Activated CD4-positive, alpha-beta memory T cell treated with anti-CD3 and anti-CD28 coated beads, Interleukin-2, amount 10 ng/mL, durations not matched to agents 7 days and 5 days (primary cell): ENCODE measurements at regions not wholly inside any gene's neighbourhood (a gene's known extent, or its start where the extent isn't known, plus 50 kb on each side); places are given as distances from the start of the nearest gene placed in this dataset.

Experiments used
- CTCF ChIA-PET: fragments of 350-600 bp; sonication (Branson Sonifier 250); formaldehyde crosslinking; loops from one replicate; lab custom pipeline; 2021; ENCODE audit warnings: antibody characterized with exemption, inconsistent platforms; lab: Charles Lee
- POLR2A ChIA-PET: fragments of 350-600 bp; sonication (Branson Sonifier 250); formaldehyde crosslinking; loops from one replicate; lab custom pipeline; 2021; ENCODE audit warnings: antibody characterized with exemption; lab: Charles Lee
- DNase-seq: peaks from one replicate; pipeline ENCODE4 v3.0.0-alpha.2; 2020
- H3K27ac Mint-ChIP-seq: one replicate; pipeline ENCODE4 v1.8.0; 2021; ENCODE audit warnings: mild to moderate bottlenecking, mixed read lengths
- H3K27me3 Mint-ChIP-seq: one replicate; pipeline ENCODE4 v1.8.0; 2021; ENCODE audit warnings: mixed read lengths
- H3K36me3 Mint-ChIP-seq: one replicate; pipeline ENCODE4 v1.8.0; 2021; ENCODE audit warnings: low read depth, mixed read lengths
- H3K4me1 Mint-ChIP-seq: one replicate; pipeline ENCODE4 v1.8.0; 2021; ENCODE audit warnings: mixed read lengths
- H3K4me3 Mint-ChIP-seq: one replicate; pipeline ENCODE4 v1.8.0; 2021; ENCODE audit warnings: mild to moderate bottlenecking, mixed read lengths
- H3K9me3 Mint-ChIP-seq: one replicate; pipeline ENCODE4 v1.8.0; 2021; ENCODE audit warnings: mixed read lengths

- Mint-ChIP-seq H3K4me1 (no peaks in the 10 kb centered on the region), H3K36me3 (no peaks in the 10 kb centered on the region), H3K27me3 (no peaks in the 10 kb centered on the region), H3K4me3 (no peak overlapping the region), H3K9me3 (no peaks in the 10 kb centered on the region), H3K27ac (no peak overlapping the region)
- DNase-seq, result no peak
- ChIA-PET CTCF (no interaction called here), POLR2A (no interaction called here)
Measured at GRCh38 chr13:33999811-34000605, 182.1 kb downstream of the RFC3 start.

DNA sequence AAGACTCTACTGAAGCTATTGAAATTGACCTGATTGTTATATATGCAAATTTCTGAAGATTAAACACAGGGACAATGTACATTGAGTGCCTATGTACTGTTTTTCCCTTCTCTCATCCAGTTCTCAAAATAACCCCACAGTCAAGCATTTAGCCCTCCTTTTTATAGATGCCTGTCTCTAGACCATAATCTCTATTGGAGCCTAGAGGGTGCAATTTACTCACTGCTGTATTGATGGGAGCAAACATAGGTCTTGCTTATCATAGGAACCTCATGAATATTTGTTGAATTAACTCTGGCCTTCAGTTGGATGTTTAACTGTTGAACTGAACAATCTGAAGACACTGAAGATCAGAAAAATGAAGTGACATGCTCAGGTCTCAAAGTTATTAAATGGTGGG, 183.0 kb downstream of the RFC3 start:
- ChIA-PET POLR2A (no interaction called here), CTCF (no interaction called here)
- no peaks in the 10 kb centered on the region for H3K36me3 Mint-ChIP-seq
- no peaks in the 10 kb centered on the region for H3K27me3 Mint-ChIP-seq
- H3K4me1 Mint-ChIP-seq, result no peaks in the 10 kb centered on the region
- no peak for DNase-seq
- H3K9me3 Mint-ChIP-seq, result no peaks in the 10 kb centered on the region
- H3K27ac Mint-ChIP-seq, result no peak overlapping the region
- H3K4me3 Mint-ChIP-seq, result no peak overlapping the region

- ChIA-PET CTCF (no interaction called here), POLR2A (no interaction called here)
- H3K4me3 Mint-ChIP-seq, result no peak overlapping the region
- H3K27ac Mint-ChIP-seq, result no peak overlapping the region
- no peak for DNase-seq
- no peaks in the 10 kb centered on the region for H3K9me3 Mint-ChIP-seq
- H3K36me3 Mint-ChIP-seq, result no peaks in the 10 kb centered on the region
- no peaks in the 10 kb centered on the region for H3K4me1 Mint-ChIP-seq
- H3K27me3 Mint-ChIP-seq, result no peaks in the 10 kb centered on the region
Measured at GRCh38 chr13:34001389-34001788, 183.4 kb downstream of the RFC3 start.

- Mint-ChIP-seq H3K36me3 (no peaks in the 10 kb centered on the region), H3K27ac (no peak overlapping the region), H3K9me3 (no peaks in the 10 kb centered on the region), H3K27me3 (no peaks in the 10 kb centered on the region), H3K4me3 (no peak overlapping the region), H3K4me1 (no peaks in the 10 kb centered on the region)
- DNase-seq, result no peak
- ChIA-PET CTCF (no interaction called here), POLR2A (no interaction called here)
Measured at GRCh38 chr13:34002141-34002540, 184.2 kb downstream of the RFC3 start.

- Mint-ChIP-seq H3K36me3 (no peaks in the 10 kb centered on the region), H3K27ac (no peak overlapping the region), H3K27me3 (no peaks in the 10 kb centered on the region), H3K4me1 (no peaks in the 10 kb centered on the region), H3K9me3 (no peaks in the 10 kb centered on the region), H3K4me3 (no peak overlapping the region)
- POLR2A ChIA-PET, result no interaction called here
- no peak for DNase-seq
- CTCF ChIA-PET, result no interaction called here
Measured at GRCh38 chr13:34002924-34003323, 185.0 kb downstream of the RFC3 start.

GRCh38 chr13:34003656-34004055, 185.7 kb downstream of the RFC3 start:
- Mint-ChIP-seq H3K4me3 (no peak overlapping the region), H3K27me3 (no peaks in the 10 kb centered on the region), H3K4me1 (no peaks in the 10 kb centered on the region), H3K27ac (no peak overlapping the region), H3K9me3 (no peaks in the 10 kb centered on the region), H3K36me3 (no peaks in the 10 kb centered on the region)
- DNase-seq, result no peak
- POLR2A ChIA-PET, result no interaction called here
- CTCF ChIA-PET, result no interaction called here

GRCh38 chr13:34004676-34005075, 186.7 kb downstream of the RFC3 start:
- Mint-ChIP-seq H3K27ac (no peak overlapping the region), H3K4me3 (no peak overlapping the region)

GRCh38 chr13:34006011-34006410, 188.1 kb downstream of the RFC3 start:
- ChIA-PET CTCF (no interaction called here), POLR2A (no interaction called here)
- H3K27ac Mint-ChIP-seq, result no peak overlapping the region
- H3K27me3 Mint-ChIP-seq, result no peaks in the 10 kb centered on the region
- no peaks in the 10 kb centered on the region for H3K9me3 Mint-ChIP-seq
- no peak for DNase-seq
- no peaks in the 10 kb centered on the region for H3K4me1 Mint-ChIP-seq
- H3K36me3 Mint-ChIP-seq, result no peaks in the 10 kb centered on the region
- H3K4me3 Mint-ChIP-seq, result no peak overlapping the region

More at GRCh38 chr13:34004676-34005075, 186.7 kb downstream of the RFC3 start:
- no peaks in the 10 kb centered on the region for H3K27me3 Mint-ChIP-seq
- H3K9me3 Mint-ChIP-seq, result no peaks in the 10 kb centered on the region
- POLR2A ChIA-PET, result no interaction called here
- CTCF ChIA-PET, result no interaction called here
- H3K36me3 Mint-ChIP-seq, result no peaks in the 10 kb centered on the region
- no peaks in the 10 kb centered on the region for H3K4me1 Mint-ChIP-seq
- no peak for DNase-seq

GRCh38 chr13:34011552-34012085, 193.7 kb downstream of the RFC3 start:
- Mint-ChIP-seq H3K4me1 (no peaks in the 10 kb centered on the region), H3K4me3 (no peak overlapping the region), H3K9me3 (no peaks in the 10 kb centered on the region), H3K27me3 (peaks cover 2% of the 10 kb centered on the region), H3K36me3 (no peaks in the 10 kb centered on the region), H3K27ac (no peak overlapping the region)
- ChIA-PET CTCF (interaction anchor here (0.6 kb wide), 1 partner anchor 1009 kb away, joined by 4 read pairs; no protein-coding TSS in a partner anchor), POLR2A (no interaction called here)
- DNase-seq, result no peak

GRCh38 chr13:34012382-34012781, 194.4 kb downstream of the RFC3 start:
- ChIA-PET CTCF (no interaction called here), POLR2A (no interaction called here)
- Mint-ChIP-seq H3K4me3 (no peak overlapping the region), H3K27me3 (peaks cover 2% of the 10 kb centered on the region), H3K9me3 (no peaks in the 10 kb centered on the region), H3K27ac (no peak overlapping the region), H3K36me3 (no peaks in the 10 kb centered on the region), H3K4me1 (no peaks in the 10 kb centered on the region)
- no peak for DNase-seq

GRCh38 chr13:34013061-34013460, 195.1 kb downstream of the RFC3 start:
- POLR2A ChIA-PET, result no interaction called here
- Mint-ChIP-seq H3K27me3 (peaks cover 2% of the 10 kb centered on the region), H3K9me3 (no peaks in the 10 kb centered on the region), H3K4me1 (no peaks in the 10 kb centered on the region), H3K4me3 (no peak overlapping the region), H3K36me3 (no peaks in the 10 kb centered on the region), H3K27ac (no peak overlapping the region)
- DNase-seq, result no peak
- CTCF ChIA-PET, result no interaction called here

- Mint-ChIP-seq H3K4me1 (no peaks in the 10 kb centered on the region), H3K9me3 (peaks cover 6% of the 10 kb centered on the region), H3K27me3 (peaks cover 2% of the 10 kb centered on the region), H3K36me3 (no peaks in the 10 kb centered on the region), H3K27ac (no peak overlapping the region), H3K4me3 (no peak overlapping the region)
- no peak for DNase-seq
- CTCF ChIA-PET, result no interaction called here
- POLR2A ChIA-PET, result no interaction called here
Measured at GRCh38 chr13:34017231-34017630, 199.3 kb downstream of the RFC3 start.

DNA sequence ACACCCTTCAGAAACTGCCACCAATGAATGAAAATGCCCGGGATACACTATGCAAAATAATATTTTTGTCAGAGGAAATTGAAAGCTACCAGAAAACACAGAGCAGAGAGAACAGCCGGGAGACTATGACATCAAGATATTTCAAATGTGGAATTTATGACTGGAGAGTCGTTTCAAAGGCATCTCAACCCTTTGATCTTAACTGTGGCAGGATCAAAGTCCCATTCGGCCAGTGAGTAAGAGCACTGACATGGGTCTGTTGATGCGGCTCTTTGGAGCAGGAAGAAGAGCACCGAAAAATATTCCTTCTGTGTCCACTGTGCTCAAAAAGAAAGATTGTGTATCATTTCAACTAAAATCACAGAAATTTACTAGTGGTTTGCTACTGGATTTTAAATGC, 201.9 kb downstream of the RFC3 start:
- POLR2A ChIA-PET, result no interaction called here
- no peaks in the 10 kb centered on the region for H3K36me3 Mint-ChIP-seq

GRCh38 chr13:34020388-34020787, 202.4 kb downstream of the RFC3 start:
- Mint-ChIP-seq H3K27me3 (peaks cover 2% of the 10 kb centered on the region), H3K9me3 (peaks cover 6% of the 10 kb centered on the region), H3K36me3 (no peaks in the 10 kb centered on the region), H3K4me3 (no peak overlapping the region), H3K27ac (no peak overlapping the region), H3K4me1 (no peaks in the 10 kb centered on the region)
- ChIA-PET POLR2A (no interaction called here), CTCF (no interaction called here)
- DNase-seq, result no peak

More for the DNA sequence above, 201.9 kb downstream of the RFC3 start:
- CTCF ChIA-PET, result no interaction called here
- no peaks in the 10 kb centered on the region for H3K4me1 Mint-ChIP-seq
- no peak overlapping the region for H3K27ac Mint-ChIP-seq
- H3K4me3 Mint-ChIP-seq, result no peak overlapping the region
- H3K27me3 Mint-ChIP-seq, result peaks cover 2% of the 10 kb centered on the region
- peaks cover 6% of the 10 kb centered on the region for H3K9me3 Mint-ChIP-seq
- DNase-seq, result no peak
